ENCODE measurements at regions not wholly inside any gene's neighbourhood (a gene's known extent, or its start where the extent isn't known, plus 50 kb on each side); places are given as distances from the start of the nearest gene placed in this dataset.
"Not testable (repeated sequence)": the region's sequence is repeated elsewhere in the genome, so short reads cannot be mapped to it uniquely, and the experiment has no call there.

DNA sequence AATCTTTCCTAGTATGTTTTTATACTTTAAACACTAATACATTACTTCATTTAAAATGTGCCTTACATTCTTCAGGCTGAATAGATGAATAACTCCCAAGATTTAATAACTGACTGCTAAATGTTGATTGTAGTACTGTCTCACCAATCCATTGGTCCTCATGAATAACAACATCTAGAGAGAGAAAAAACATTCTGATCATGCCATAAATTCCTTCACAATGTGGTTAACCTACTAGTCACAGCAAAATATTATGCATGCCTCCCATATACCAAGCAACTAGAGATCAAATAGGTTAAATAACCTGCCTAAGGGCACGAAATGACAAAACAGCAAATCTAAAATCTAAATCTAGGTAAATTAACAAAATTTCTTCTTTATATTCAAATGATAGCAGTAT is 66.2 kb downstream of the SYT15 start:
- DNase-seq = not testable (repeated sequence)

DNA sequence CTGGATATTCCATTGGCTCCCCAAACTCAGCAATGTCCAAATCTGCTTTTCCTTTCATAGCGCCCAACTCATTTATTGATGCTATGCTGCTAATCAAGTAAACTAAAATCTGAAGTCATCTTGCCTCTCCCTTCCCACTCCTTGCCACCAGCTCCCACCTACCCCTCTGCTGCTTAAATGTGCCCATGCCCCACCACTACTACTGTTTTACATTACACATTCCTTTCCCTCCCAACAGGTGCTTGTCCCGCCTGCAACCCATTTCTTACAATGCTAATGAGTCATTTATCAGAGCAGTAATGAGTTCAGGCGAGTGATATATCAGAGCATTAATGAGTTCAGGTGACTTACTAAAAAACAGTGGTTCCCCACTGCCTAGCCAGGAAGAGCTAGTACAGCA is 67.2 kb downstream of the SYT15 start:
- not testable (repeated sequence) for DNase-seq

DNA sequence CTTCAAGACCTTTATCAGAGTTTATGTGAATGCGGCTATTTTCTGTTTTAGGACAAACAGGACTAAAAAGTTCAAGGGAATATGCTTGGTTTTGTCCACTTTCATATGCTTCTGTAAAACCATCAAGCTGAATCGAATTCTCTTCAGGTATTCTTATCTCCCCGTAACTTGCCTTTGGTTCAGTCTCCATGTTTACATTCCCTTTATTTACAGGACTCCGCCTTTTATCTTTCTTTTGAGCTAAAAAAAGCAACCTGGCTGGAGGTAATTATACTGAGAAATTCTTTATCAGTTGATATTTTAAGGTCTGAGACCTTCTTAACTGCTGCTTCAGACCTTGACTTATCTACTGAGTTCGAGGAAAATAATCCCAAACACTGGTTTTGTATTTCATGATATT is 72.0 kb downstream of the SYT15 start:
- DNase-seq = not testable (repeated sequence)

GRCh38 chr10:46657437-46657836 is 78.5 kb downstream of the SYT15 start:
- not testable (repeated sequence) for DNase-seq

- DNase-seq = not testable (repeated sequence)
Observed at GRCh38 chr10:46660027-46660834, 81.3 kb downstream of the SYT15 start.

DNA sequence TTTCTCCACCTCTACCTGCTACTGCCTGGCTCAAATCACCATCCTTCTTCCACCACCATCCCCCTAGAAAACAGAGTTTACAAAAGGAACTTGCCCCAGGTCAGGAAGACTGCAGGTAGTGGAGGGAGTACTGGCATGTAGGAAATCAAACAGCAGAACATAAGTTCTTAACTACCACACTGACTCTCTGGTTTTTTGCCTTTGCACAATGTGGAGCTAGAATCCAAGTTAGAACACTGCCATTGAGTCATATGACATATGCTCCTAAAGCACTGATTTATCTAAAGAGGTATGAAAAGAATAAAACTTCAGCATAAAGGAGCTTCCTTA is 81.9 kb downstream of the SYT15 start:
- DNase-seq = not testable (repeated sequence)

- DNase-seq = not testable (repeated sequence)
Observed at GRCh38 chr10:46665536-46665935, 86.6 kb downstream of the SYT15 start.

GRCh38 chr10:46668357-46668997 is 89.5 kb downstream of the SYT15 start:
- DNase-seq = not testable (repeated sequence)

DNA sequence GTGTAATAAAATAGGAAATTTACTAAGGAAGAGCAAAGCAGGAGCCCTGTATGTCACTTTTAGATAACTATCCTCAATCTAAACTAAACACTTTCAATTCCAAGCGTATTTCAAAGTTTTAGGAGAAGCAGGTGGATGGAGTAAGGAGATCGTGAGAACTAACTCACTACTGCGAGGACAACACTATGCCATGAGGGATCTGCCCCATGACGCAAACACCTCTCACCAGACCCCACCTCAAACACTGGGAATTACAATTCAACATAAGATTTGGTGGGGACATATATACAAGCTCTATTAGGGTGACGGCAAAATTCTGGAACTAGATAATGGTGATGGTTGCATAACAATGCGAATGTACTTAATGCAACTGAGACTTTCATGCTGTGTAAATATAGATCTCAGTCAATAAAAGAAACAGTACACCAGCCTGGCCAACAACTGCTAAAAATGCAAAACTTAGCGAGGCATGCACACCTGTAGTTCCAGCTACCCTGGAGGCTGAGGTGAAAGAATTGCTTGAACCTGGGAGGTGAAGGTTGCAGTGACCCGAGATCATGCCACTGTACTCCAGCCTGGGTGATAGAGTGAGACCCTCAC is 99.0 kb downstream of the SYT15 start:
- DNase-seq = not testable (repeated sequence)

- DNase-seq = not testable (repeated sequence)
Observed at GRCh38 chr10:46691397-46691796, 112.5 kb downstream of the SYT15 start.

- not testable (repeated sequence) for DNase-seq
Observed at GRCh38 chr10:46693218-46693617, 114.3 kb downstream of the SYT15 start.

DNA sequence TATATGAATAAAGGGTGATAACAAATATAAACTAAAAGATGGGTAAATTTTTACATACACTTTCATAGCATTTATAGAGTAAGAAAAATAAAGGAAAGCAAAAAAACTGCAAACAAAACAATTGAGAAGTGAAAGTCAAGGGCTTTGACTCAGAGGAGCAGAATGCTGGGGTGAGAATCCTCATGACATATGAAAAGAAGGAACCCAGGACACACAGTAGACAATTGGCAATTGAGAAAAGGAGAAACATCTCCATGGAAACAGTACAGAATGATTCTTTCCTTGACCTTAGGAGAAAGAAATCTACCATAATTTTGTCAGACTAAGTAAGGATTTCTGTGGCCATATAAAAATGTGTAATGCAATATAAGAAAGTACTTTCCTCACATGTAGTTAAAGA is 138.3 kb downstream of the SYT15 start:
- DNase-seq = not testable (repeated sequence)

- DNase-seq = not testable (repeated sequence)
Observed at GRCh38 chr10:46718014-46718413, 139.1 kb downstream of the SYT15 start.

GRCh38 chr10:46720386-46720785 is 141.5 kb downstream of the SYT15 start:
- not testable (repeated sequence) for DNase-seq

DNA sequence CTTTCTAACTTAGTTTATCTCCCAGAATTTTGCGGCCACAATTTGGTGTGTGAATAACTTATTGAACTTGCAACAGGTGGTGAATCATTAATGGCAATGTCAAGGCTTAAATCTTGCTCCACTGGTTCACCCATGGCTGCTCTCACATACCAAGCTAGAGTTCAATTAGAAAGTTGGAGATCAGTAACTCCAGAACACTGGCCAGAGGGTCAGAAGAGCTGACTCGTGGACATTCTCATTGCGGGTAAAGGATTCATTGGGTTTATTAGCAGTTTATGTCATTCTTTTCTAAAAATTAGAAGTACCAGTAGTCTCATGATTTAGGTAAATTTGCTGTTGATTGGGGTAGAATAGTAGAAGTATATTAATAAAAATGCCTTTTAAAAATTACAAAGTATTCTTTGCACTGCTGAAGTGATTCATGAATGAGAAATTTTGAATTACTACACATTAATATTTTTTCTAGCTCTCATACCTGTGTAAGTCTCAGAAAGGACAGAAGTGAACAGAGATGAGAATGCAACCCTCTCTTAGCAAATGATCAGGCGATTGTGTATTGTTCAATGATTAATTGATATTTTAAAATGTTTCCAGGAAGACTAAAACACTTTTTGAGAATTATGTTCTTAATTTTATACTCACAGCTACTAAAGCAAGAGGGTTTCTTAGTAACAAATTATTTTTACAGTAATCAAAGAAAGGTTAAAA is 142.0 kb downstream of the SYT15 start:
- DNase-seq = not testable (repeated sequence)

- not testable (repeated sequence) for DNase-seq
Observed at GRCh38 chr10:46724258-46724657, 145.3 kb downstream of the SYT15 start.

DNA sequence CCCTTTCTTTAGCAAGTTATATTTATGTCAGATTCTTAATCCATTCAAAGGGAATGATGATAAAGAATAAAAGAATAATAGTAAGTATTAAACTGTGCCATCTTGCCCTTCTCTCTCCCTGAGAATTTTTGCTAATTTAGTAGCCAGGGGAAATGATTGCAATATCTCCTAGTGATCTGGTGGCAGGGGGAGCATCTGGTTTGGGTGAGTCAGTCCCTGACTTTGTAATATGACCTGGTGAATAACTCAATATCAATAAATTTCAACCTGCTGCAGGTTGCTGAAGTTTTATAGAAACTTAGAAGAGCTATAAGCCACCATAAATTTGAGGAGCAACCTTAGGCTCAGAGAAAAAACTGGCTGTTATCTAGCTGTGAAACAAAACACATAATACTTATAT is 149.4 kb downstream of the SYT15 start:
- DNase-seq = not testable (repeated sequence)

GRCh38 chr10:46730729-46731128 is 151.8 kb downstream of the SYT15 start:
- not testable (repeated sequence) for DNase-seq

DNA sequence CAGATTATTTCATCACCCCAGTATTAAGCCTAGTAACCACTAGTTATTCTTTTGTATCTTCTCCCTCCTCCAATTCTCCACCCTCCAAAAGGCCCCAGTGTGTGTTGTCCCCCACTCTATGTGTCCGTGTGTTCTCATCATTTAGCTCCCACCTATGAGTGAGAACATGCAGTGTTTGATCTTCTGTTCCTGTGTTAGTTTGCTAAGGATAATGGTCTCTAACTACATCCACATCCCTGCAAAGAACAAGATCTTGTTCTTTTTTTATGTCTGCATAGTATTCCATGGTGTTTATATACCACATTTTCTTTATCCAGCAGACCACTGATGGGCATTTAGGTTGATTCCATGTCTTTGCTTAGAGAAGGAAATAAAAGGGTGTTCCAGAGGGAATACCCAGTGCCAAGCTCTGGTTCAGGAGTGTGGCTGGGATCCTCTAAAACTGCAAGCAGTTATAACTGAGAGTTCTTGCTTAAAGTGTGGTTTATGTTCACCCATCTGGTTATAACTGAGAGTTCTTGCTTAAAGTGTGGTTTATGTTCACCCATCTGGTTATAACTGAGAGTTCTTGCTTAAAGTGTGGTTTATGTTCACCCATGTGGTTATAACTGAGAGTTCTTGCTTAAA is 154.8 kb downstream of the SYT15 start:
- not testable (repeated sequence) for DNase-seq

DNA sequence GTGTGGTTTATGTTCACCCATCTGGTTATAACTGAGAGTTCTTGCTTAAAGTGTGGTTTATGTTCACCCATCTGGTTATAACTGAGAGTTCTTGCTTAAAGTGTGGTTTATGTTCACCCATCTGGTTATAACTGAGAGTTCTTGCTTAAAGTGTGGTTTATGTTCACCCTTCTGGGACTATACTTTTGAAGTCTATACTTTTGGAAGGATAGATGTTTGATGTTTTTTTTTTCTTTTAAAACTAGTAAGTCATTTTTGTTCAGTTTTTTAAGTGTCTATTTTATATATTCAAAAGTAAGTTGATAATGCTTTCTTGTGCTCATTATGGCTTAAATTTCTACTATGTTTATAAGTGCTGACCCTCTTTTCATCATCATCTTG is 155.3 kb downstream of the SYT15 start:
- DNase-seq = not testable (repeated sequence)

- DNase-seq = not testable (repeated sequence)
Observed at GRCh38 chr10:46739919-46740318, 161.0 kb downstream of the SYT15 start.

DNA sequence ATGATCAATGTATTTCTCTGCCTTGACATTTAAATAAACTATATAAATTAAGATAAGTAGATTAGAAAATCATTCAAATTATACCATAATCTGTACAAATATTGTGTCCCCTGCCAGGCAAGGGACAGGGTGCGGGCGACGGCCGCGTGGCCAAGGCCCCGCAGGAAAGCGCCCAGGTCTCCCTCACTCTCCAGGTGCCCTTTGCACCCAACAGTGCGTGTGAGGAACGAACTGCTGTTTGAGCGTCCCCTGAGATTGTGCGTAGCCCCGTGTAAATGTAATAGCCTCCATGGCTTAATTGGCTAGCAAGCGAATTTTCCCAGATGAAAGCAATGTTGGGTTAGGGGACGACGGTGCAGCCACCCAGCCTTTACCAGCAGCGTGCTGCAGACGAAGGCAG is 161.4 kb downstream of the SYT15 start:
- not testable (repeated sequence) for DNase-seq

DNA sequence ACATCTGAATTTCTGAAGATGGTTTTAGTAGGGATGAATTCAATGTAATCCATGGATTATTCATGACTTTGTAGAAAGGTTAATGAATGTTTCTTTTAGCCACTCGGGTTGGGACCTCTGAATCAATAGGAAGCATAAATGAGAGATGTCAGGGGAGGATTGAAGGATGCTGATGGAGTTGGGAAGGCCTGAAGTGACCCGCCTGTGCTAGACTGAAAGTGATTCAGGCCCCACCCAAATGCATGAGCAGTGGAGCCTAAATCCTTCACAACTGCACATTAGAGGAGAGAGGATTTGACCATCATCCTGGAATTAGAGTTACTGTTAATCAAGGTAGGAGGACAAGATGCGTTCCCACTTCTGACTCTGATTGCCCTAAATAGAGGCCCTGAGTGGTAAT is 162.2 kb upstream of the PTPN20 start:
- DNase-seq = not testable (repeated sequence)
